ENCODE measurements at regions not wholly inside any gene's neighbourhood (a gene's known extent, or its start where the extent isn't known, plus 50 kb on each side); places are given as distances from the start of the nearest gene placed in this dataset.

- Histone ChIP-seq H3K4me2 (no peak overlapping the region), H3K36me3 (ENCODE audit: insufficient read depth) (no peaks in the 10 kb centered on the region), H3K4me1 (ENCODE audit: low read depth, poor library complexity, severe bottlenecking) (no peaks in the 10 kb centered on the region), H3K27ac (no peak overlapping the region), H2AFZ (ENCODE audit: low read depth) (no peak overlapping the region), H3K9ac (no peak overlapping the region), H3K27me3 (ENCODE audit: insufficient read depth, low read depth) (no peaks in the 10 kb centered on the region), H4K20me1 (ENCODE audit: insufficient read depth) (no peaks in the 10 kb centered on the region), H3K79me2 (ENCODE audit: insufficient read depth, low read depth) (no peaks in the 10 kb centered on the region), H3K4me3 (IDR thresholded peaks at IDR 0.05; ENCODE audit: insufficient read depth, low read depth, low read length) (no peak overlapping the region)
- no peak for TF ChIP-seq CTCF (conservative IDR thresholded peaks at IDR 0.05; ENCODE audit: low read depth, low read length)
Measured at GRCh38 chr3:31166249-31166885, 271.9 kb upstream of the GADL1 start.

- no peak overlapping the region for H3K9ac ChIP-seq
- TF ChIP-seq CTCF (conservative IDR thresholded peaks at IDR 0.05; ENCODE audit: low read depth, low read length): no peak
- no peaks in the 10 kb centered on the region for H3K36me3 ChIP-seq (ENCODE audit: insufficient read depth)
- H4K20me1 ChIP-seq (ENCODE audit: insufficient read depth): no peaks in the 10 kb centered on the region
- H2AFZ ChIP-seq (ENCODE audit: low read depth): no peak overlapping the region
- no peaks in the 10 kb centered on the region for H3K27me3 ChIP-seq (ENCODE audit: insufficient read depth, low read depth)
- H3K79me2 ChIP-seq (ENCODE audit: insufficient read depth, low read depth): no peaks in the 10 kb centered on the region
- H3K4me2 ChIP-seq: no peak overlapping the region
- no peak overlapping the region for H3K27ac ChIP-seq
- H3K4me3 ChIP-seq (IDR thresholded peaks at IDR 0.05; ENCODE audit: insufficient read depth, low read depth, low read length): no peak overlapping the region
- no peaks in the 10 kb centered on the region for H3K4me1 ChIP-seq (ENCODE audit: low read depth, poor library complexity, severe bottlenecking)
Measured at GRCh38 chr3:31167666-31168065, 273.2 kb upstream of the GADL1 start.

GRCh38 chr3:31170932-31171670 lies 276.6 kb upstream of the GADL1 start:
- no peaks in the 10 kb centered on the region for H3K27me3 ChIP-seq (ENCODE audit: insufficient read depth, low read depth)
- no peaks in the 10 kb centered on the region for H3K4me1 ChIP-seq (ENCODE audit: low read depth, poor library complexity, severe bottlenecking)
- no peaks in the 10 kb centered on the region for H4K20me1 ChIP-seq (ENCODE audit: insufficient read depth)
- no peak overlapping the region for H3K4me3 ChIP-seq (IDR thresholded peaks at IDR 0.05; ENCODE audit: insufficient read depth, low read depth, low read length)
- no peak overlapping the region for H3K9ac ChIP-seq
- H3K36me3 ChIP-seq (ENCODE audit: insufficient read depth): no peaks in the 10 kb centered on the region
- H3K79me2 ChIP-seq (ENCODE audit: insufficient read depth, low read depth): no peaks in the 10 kb centered on the region
- TF ChIP-seq CTCF (conservative IDR thresholded peaks at IDR 0.05; ENCODE audit: low read depth, low read length): no peak
- H3K4me2 ChIP-seq: no peak overlapping the region
- no peak overlapping the region for H2AFZ ChIP-seq (ENCODE audit: low read depth)
- no peak overlapping the region for H3K27ac ChIP-seq

GRCh38 chr3:31172336-31172735 lies 277.9 kb upstream of the GADL1 start:
- Histone ChIP-seq H3K36me3 (ENCODE audit: insufficient read depth) (no peaks in the 10 kb centered on the region), H4K20me1 (ENCODE audit: insufficient read depth) (no peaks in the 10 kb centered on the region)

More at GRCh38 chr3:31172336-31172735, 277.9 kb upstream of the GADL1 start:
- H3K4me3 ChIP-seq (IDR thresholded peaks at IDR 0.05; ENCODE audit: insufficient read depth, low read depth, low read length): no peak overlapping the region
- H3K4me1 ChIP-seq (ENCODE audit: low read depth, poor library complexity, severe bottlenecking): no peaks in the 10 kb centered on the region
- no peaks in the 10 kb centered on the region for H3K79me2 ChIP-seq (ENCODE audit: insufficient read depth, low read depth)
- no peak overlapping the region for H3K9ac ChIP-seq
- no peak overlapping the region for H2AFZ ChIP-seq (ENCODE audit: low read depth)
- no peak overlapping the region for H3K27ac ChIP-seq
- H3K27me3 ChIP-seq (ENCODE audit: insufficient read depth, low read depth): no peaks in the 10 kb centered on the region
- no peak for TF ChIP-seq CTCF (conservative IDR thresholded peaks at IDR 0.05; ENCODE audit: low read depth, low read length)
- H3K4me2 ChIP-seq: no peak overlapping the region
